ENCODE measurements at regions not wholly inside any gene's neighbourhood (a gene's known extent, or its start where the extent isn't known, plus 50 kb on each side); places are given as distances from the start of the nearest gene placed in this dataset.

DNA sequence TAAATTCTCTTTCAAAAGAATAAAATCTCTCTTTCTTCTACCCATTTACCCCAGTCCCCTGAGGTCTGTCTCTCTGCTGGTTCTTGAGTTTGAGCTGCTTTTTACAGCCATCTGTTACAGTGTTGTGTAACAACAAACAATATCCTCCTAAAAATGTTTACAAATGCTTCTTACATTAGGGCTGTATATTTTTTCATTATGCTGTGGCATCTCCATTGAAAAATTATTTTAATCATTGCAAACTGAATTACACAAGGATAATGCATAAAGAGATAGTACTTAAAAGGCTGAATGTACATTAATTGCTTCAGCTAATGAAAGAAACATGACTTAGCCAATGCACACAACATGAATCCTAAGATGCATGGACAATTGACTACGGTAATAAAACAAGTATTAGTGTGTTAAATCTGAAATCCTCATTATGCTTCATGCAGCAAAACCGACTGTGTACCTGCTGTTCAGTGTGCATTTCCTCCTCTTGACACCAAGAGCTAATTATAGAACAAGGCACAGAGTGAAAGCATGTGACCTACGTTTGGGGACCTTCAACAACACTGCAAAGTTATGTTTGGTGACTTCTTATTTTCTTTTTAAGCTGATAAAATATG, 181.7 kb upstream of the RHOBTB1 start:
- no peak for DNase-seq
- no peaks in the 10 kb centered on the region for H3K27me3 ChIP-seq (ENCODE audit: insufficient read depth, low read depth, severe bottlenecking)
- no peak overlapping the region for H3K4me3 ChIP-seq (ENCODE audit: low read depth, low read length)
- TF ChIP-seq, protein P1, sequence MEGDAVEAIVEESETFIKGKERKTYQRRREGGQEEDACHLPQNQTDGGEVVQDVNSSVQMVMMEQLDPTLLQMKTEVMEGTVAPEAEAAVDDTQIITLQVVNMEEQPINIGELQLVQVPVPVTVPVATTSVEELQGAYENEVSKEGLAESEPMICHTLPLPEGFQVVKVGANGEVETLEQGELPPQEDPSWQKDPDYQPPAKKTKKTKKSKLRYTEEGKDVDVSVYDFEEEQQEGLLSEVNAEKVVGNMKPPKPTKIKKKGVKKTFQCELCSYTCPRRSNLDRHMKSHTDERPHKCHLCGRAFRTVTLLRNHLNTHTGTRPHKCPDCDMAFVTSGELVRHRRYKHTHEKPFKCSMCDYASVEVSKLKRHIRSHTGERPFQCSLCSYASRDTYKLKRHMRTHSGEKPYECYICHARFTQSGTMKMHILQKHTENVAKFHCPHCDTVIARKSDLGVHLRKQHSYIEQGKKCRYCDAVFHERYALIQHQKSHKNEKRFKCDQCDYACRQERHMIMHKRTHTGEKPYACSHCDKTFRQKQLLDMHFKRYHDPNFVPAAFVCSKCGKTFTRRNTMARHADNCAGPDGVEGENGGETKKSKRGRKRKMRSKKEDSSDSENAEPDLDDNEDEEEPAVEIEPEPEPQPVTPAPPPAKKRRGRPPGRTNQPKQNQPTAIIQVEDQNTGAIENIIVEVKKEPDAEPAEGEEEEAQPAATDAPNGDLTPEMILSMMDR (IDR thresholded peaks at IDR 0.05; ENCODE audit: low read depth, low read length), result no peak
- H3K36me3 ChIP-seq, result no peaks in the 10 kb centered on the region
- H3K9me3 ChIP-seq (ENCODE audit: severe bottlenecking), result no peaks in the 10 kb centered on the region
- no peak overlapping the region for H3K27ac ChIP-seq

DNA sequence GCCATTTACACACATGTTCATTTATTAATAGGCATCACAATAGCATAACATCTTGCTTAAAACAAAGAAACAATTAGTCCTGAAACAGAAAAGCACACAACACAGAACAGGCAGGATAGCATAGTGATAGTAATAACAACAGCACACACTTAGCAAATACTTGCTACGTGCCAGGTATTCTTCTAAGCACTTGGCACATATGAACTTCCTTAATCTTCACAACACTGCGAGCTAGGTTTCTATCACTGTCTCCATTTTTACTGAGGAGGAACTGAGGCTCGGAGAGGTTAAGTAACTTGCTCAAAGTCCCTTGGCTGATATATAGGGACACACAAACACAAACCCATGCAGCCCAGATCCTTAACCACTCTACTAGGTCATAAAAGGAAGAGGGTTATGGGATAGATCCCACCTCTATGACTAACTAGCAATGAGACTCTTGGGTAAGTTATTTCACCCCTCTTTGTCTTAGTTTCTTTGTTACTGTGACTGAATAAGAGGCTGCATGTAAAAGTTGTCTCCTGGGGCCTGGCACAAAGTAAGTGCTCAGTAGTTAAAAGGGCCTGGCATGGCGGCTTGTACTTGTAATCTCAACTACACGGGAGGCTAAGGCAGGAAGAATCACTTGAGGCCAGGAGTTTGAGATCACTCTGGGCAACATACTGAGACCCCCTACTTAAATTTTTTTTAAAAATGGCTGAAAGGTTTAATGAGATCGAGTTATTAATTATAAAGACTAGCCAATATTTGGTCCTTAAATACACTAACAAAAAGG, 181.0 kb upstream of the RHOBTB1 start:
- H3K4me3 ChIP-seq (ENCODE audit: low read depth, low read length), result no peak overlapping the region
- H3K27ac ChIP-seq, result no peak overlapping the region
- no peak for DNase-seq
- TF ChIP-seq, protein P1 (IDR thresholded peaks at IDR 0.05; ENCODE audit: low read depth, low read length), result no peak
- H3K36me3 ChIP-seq, result no peaks in the 10 kb centered on the region
- H3K27me3 ChIP-seq (ENCODE audit: insufficient read depth, low read depth, severe bottlenecking), result no peaks in the 10 kb centered on the region
- H3K9me3 ChIP-seq (ENCODE audit: severe bottlenecking), result no peaks in the 10 kb centered on the region

DNA sequence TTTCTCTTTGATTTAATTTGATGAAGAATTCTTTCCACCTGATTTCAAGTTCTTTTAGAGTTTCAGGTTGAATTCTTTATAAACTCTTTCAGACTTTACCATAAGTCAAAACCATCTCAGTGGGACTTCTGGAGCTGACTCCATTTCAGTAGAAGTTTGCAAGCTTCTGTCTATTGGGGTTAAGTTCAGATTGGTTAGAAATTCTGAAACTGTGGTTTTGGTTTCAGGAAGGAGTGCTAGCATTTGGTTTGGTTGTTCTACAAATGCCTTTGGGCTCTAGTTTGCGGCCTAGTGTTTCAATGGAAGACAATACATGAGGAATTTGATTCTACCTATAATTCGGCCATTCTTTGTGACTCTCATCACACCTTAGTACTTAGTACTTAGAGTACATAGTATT, 176.8 kb upstream of the RHOBTB1 start:
- no peak for DNase-seq
- TF ChIP-seq, protein P1 (IDR thresholded peaks at IDR 0.05; ENCODE audit: low read depth, low read length), result no peak
- no peaks in the 10 kb centered on the region for H3K36me3 ChIP-seq
- H3K4me3 ChIP-seq (ENCODE audit: low read depth, low read length), result no peak overlapping the region
- H3K27me3 ChIP-seq (ENCODE audit: insufficient read depth, low read depth, severe bottlenecking), result no peaks in the 10 kb centered on the region
- no peak overlapping the region for H3K27ac ChIP-seq
- no peaks in the 10 kb centered on the region for H3K9me3 ChIP-seq (ENCODE audit: severe bottlenecking)

DNA sequence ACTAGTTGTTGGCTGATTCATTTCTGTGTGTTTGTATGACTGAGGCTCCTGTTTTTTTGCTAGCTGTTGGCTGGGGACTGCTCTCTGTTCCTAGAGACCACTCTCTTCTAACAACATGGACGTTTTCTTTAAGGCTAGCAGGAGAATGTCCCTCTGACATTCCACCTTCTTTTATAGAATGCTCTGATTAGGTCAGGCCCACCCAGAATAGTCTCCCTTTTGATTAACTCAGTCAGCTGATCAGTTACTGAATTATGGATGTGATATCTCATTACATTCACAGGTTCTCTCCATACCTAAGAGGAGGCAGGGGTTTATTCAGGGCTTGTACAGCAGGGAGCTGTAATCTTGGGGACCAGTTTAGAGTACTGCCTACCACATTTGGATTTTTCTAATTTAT, 175.6 kb upstream of the RHOBTB1 start:
- TF ChIP-seq, protein P1 (IDR thresholded peaks at IDR 0.05; ENCODE audit: low read depth, low read length), result no peak
- Histone ChIP-seq H3K9me3 (ENCODE audit: severe bottlenecking) (no peaks in the 10 kb centered on the region), H3K4me3 (ENCODE audit: low read depth, low read length) (no peak overlapping the region), H3K36me3 (no peaks in the 10 kb centered on the region), H3K27ac (no peak overlapping the region), H3K27me3 (ENCODE audit: insufficient read depth, low read depth, severe bottlenecking) (no peaks in the 10 kb centered on the region)
- no peak for DNase-seq

DNA sequence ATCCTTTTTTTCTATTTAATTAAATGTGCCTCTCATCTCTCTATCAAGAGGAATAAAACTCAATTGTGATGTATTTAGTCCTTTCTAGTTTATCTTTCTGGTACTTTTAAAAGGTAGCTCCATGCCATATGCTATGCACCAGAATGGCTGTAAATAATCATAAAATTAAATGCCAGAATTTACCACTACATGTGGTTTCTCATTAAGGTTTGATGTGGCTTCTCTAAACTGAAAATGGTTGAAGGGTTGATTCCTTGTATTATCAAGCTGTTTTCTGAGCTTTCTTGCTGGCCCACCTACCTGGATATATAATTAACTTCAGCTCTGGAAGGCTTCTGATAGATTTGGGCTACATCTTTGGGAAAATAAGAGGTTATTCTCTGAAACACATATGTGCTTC, 171.9 kb upstream of the RHOBTB1 start:
- no peak overlapping the region for H3K27ac ChIP-seq
- TF ChIP-seq, protein P1 (IDR thresholded peaks at IDR 0.05; ENCODE audit: low read depth, low read length), result no peak
- no peaks in the 10 kb centered on the region for H3K9me3 ChIP-seq (ENCODE audit: severe bottlenecking)
- no peak overlapping the region for H3K4me3 ChIP-seq (ENCODE audit: low read depth, low read length)
- DNase-seq, result no peak
- H3K36me3 ChIP-seq, result no peaks in the 10 kb centered on the region
- H3K27me3 ChIP-seq (ENCODE audit: insufficient read depth, low read depth, severe bottlenecking), result no peaks in the 10 kb centered on the region
